Body of pancreas (tissue), 4 donors: ENCODE measurements at regions not wholly inside any gene's neighbourhood (a gene's known extent, or its start where the extent isn't known, plus 50 kb on each side); places are given as distances from the start of the nearest gene placed in this dataset.

Experiments used
- CTCF ChIP-seq, 7 experiments: fragments of 450-650 bp in 4 of 7; fragments of 200-600 bp in 3 of 7; sonication (generic) in 3 of 7; IDR thresholded peaks; one replicate each; pipeline ENCODE4 v1.5.1; 2016 to 2019; ENCODE audit warnings: antibody characterized with exemption in 7 of 7
- POLR2A ChIP-seq, 3 donors: fragments of 450-650 bp; IDR thresholded peaks; one replicate each; pipeline ENCODE4 v1.6.1; 2016; ENCODE audit warnings: antibody characterized with exemption in 3 of 3, mild to moderate bottlenecking in 2 of 3

- TF ChIP-seq CTCF (IDR thresholded peaks at IDR 0.05) = no peak
- TF ChIP-seq POLR2A (IDR thresholded peaks at IDR 0.05) = no peak
Measured at GRCh38 chr5:39765366-39765765, 340.6 kb upstream of the DAB2 start.
